ENCODE measurements at regions not wholly inside any gene's neighbourhood (a gene's known extent, or its start where the extent isn't known, plus 50 kb on each side); places are given as distances from the start of the nearest gene placed in this dataset.

- TF ChIP-seq SIN3A (IDR thresholded peaks at IDR 0.05; ENCODE audit: borderline replicate concordance, insufficient read depth, low read length) (no peak), REST (IDR thresholded peaks at IDR 0.05; ENCODE audit: insufficient read depth in 1 of 2, low read depth in 2 of 2, low read length in 2 of 2) (no peak), FOXP2 (optimal IDR thresholded peaks at IDR 0.05; ENCODE audit: borderline replicate concordance, extremely low read depth, extremely low read length, insufficient read depth) (no peak), POLR2AphosphoS5 (IDR thresholded peaks at IDR 0.05; ENCODE audit: low read depth, low read length) (no peak)
Measured at GRCh38 chr3:178082326-178082906, 453.8 kb upstream of the KCNMB2 start.

- TF ChIP-seq TAF1 (IDR thresholded peaks at IDR 0.05; ENCODE audit: borderline replicate concordance, insufficient read depth, low read length) (no peak), POLR2AphosphoS5 (IDR thresholded peaks at IDR 0.05; ENCODE audit: low read depth, low read length) (no peak), REST (IDR thresholded peaks at IDR 0.05; ENCODE audit: insufficient read depth in 1 of 2, low read depth in 2 of 2, low read length in 2 of 2) (no peak), SIN3A (IDR thresholded peaks at IDR 0.05; ENCODE audit: borderline replicate concordance, insufficient read depth, low read length) (no peak), FOXP2 (optimal IDR thresholded peaks at IDR 0.05; ENCODE audit: borderline replicate concordance, extremely low read depth, extremely low read length, insufficient read depth) (no peak)
Measured at GRCh38 chr3:178083906-178084866, 452.1 kb upstream of the KCNMB2 start.

GRCh38 chr3:178084938-178085816 is 451.1 kb upstream of the KCNMB2 start:
- TF ChIP-seq REST (IDR thresholded peaks at IDR 0.05; ENCODE audit: insufficient read depth in 1 of 2, low read depth in 2 of 2, low read length in 2 of 2) (no peak), TAF1 (IDR thresholded peaks at IDR 0.05; ENCODE audit: borderline replicate concordance, insufficient read depth, low read length) (no peak), SIN3A (IDR thresholded peaks at IDR 0.05; ENCODE audit: borderline replicate concordance, insufficient read depth, low read length) (no peak), FOXP2 (optimal IDR thresholded peaks at IDR 0.05; ENCODE audit: borderline replicate concordance, extremely low read depth, extremely low read length, insufficient read depth) (no peak), POLR2AphosphoS5 (IDR thresholded peaks at IDR 0.05; ENCODE audit: low read depth, low read length) (no peak)

- TF ChIP-seq FOXP2 (optimal IDR thresholded peaks at IDR 0.05; ENCODE audit: borderline replicate concordance, extremely low read depth, extremely low read length, insufficient read depth) (no peak), REST (IDR thresholded peaks at IDR 0.05; ENCODE audit: insufficient read depth in 1 of 2, low read depth in 2 of 2, low read length in 2 of 2) (no peak), TAF1 (IDR thresholded peaks at IDR 0.05; ENCODE audit: borderline replicate concordance, insufficient read depth, low read length) (no peak), POLR2AphosphoS5 (IDR thresholded peaks at IDR 0.05; ENCODE audit: low read depth, low read length) (no peak), SIN3A (IDR thresholded peaks at IDR 0.05; ENCODE audit: borderline replicate concordance, insufficient read depth, low read length) (no peak)
Measured at GRCh38 chr3:178085817-178086123, 450.5 kb upstream of the KCNMB2 start.
